Hepatocyte (in vitro differentiated cells): ENCODE measurements at regions not wholly inside any gene's neighbourhood (a gene's known extent, or its start where the extent isn't known, plus 50 kb on each side); places are given as distances from the start of the nearest gene placed in this dataset.

Source experiments
- CTCF ChIP-seq: fragments of 200-600 bp; sonication (generic); IDR thresholded peaks from 2 replicates; pipeline ENCODE4 v1.5.1; 2016; ENCODE audit warnings: antibody characterized with exemption, mild to moderate bottlenecking; ENCODE audit not compliant: poor library complexity
- EZH2 ChIP-seq: fragments of 200-600 bp; sonication (generic); IDR thresholded peaks from 2 replicates; pipeline ENCODE4 v1.6.1; 2016; ENCODE audit warnings: antibody characterized with exemption, mild to moderate bottlenecking, borderline replicate concordance
- EZH2phosphoT487 ChIP-seq: fragments of 200-600 bp; sonication (generic); IDR thresholded peaks from one replicate; pipeline ENCODE4 v1.6.1; 2018; ENCODE audit warnings: antibody characterized with exemption, mild to moderate bottlenecking, low read depth, moderate library complexity; ENCODE audit not compliant: unreplicated experiment, severe bottlenecking

DNA sequence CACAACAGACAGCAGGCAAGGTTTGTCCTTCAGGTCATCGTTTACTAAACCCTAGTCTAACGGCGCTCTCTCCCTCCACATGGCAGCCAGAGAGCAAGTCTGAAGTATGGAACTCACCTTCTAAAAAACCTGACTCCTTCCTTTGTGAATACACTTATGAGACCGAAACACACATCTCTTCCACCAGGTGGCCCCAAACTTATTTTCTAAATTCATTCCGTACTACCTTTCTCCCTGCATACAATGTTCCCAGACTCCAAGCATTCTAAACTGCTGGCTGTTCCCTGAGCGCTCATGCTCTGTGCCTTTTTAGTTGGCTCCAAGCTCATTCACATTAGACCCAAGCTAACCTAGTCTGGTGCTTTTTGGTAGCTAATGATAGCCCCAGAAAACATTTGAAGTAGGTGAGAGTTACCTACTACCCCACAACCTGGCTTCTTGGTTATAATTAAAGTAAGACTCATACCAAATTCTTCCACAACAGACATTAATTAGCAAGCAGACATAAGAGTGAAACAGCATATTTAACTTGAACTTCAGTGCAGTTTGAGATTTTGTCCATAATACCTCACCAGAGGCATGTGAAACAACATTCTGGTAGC is 67.6 kb upstream of the DCLK2 start:
- TF ChIP-seq CTCF (peak; percentile 63), EZH2 (no peak), EZH2phosphoT487 (no peak)
